ENCODE measurements at regions not wholly inside any gene's neighbourhood (a gene's known extent, or its start where the extent isn't known, plus 50 kb on each side); places are given as distances from the start of the nearest gene placed in this dataset.
"Not testable (repeated sequence)": the region's sequence is repeated elsewhere in the genome, so short reads cannot be mapped to it uniquely, and the experiment has no call there.

- no peak for DNase-seq
Observed at GRCh38 chr19:31083105-31083504, 266.1 kb downstream of the TSHZ3 start.

- DNase-seq, result no peak
Observed at GRCh38 chr19:31075146-31075655, 274.0 kb downstream of the TSHZ3 start.

GRCh38 chr19:31074199-31075125 is 274.8 kb downstream of the TSHZ3 start:
- no peak for DNase-seq

- DNase-seq, result no peak
Observed at GRCh38 chr19:31073485-31074198, 275.6 kb downstream of the TSHZ3 start.

DNA sequence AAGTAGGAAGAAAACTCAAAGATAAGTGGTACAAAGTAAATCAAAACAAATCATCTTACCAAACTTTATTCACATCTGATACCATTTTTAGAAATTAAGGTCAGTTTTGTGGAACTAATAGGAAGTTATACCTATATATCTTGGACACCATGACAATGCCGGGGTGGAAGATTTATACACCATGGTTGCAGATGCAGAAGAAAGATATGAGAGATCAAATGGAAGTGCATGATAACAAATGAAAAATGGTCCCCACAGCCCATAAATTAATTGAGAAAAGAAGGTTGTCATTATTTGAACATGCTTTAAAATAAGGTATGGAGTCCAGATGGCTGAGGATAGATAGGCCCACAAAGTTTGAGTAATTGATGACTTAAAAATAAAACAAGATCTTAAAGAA is 276.8 kb downstream of the TSHZ3 start:
- DNase-seq, result no peak

GRCh38 chr19:31071136-31071855 is 277.9 kb downstream of the TSHZ3 start:
- DNase-seq, result no peak

DNA sequence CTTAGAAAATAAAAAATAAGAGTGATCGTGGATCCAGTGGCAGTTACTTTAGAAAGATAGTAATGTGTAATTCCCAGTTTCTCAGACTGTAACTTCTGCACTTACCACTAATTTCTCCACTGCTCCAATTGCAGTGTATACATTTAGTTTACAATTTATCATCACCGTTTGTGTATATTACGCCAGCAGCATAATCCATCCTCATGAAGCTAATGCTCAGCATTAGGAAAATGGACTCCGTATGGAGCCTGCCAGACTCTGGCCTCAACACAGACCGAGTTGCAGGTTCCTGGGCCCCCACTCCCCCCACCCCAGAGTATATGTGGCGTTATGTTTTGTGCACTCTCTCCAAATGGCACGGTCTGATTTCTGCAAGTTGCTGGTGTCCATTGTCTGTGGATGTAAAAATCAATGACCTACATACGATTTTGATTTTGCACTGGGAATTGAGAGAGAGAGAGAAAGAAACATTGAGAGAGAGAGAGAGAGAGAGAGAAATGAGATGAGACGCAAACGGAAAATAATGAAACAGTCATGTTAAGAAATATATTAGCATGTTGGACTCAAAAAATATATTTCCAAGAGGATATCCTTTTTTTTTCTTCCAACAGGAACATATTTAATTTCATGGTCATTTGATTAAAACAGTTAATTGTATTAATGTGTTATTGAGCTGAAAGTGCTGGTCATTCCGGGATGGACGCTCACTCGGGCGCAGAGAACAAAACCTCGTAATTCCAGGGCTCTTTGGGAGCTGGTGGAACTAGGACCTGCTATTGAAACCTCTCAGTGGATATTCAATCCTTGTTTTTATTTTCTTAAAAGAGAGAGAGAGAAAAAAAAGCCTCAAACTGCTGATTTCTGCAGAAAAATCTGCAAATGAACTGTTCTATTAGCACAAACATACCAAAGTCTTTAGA is 278.8 kb downstream of the TSHZ3 start:
- no peak for DNase-seq

GRCh38 chr19:31068268-31068667 is 281.0 kb downstream of the TSHZ3 start:
- no peak for DNase-seq

DNA sequence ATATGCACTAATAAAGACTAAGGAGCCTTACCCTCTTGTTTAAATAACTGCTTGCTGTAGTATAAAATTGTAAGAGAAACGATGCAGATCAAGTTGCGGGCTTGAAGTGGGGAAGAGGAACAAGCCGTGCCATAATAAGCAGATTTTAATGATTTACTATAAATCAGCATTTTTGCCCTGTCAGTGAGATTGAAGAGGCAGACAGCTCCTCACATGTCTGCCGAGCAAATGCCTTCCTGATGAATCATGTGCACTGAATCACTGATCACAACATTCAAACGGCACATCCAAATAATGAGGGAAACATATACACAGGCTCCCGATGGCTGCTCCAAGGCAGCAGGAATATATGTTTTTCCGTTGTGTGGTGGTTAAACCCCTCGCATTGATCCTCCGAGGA is 282.9 kb downstream of the TSHZ3 start:
- no peak for DNase-seq

- no peak for DNase-seq
Observed at GRCh38 chr19:31064491-31064890, 284.7 kb downstream of the TSHZ3 start.

DNA sequence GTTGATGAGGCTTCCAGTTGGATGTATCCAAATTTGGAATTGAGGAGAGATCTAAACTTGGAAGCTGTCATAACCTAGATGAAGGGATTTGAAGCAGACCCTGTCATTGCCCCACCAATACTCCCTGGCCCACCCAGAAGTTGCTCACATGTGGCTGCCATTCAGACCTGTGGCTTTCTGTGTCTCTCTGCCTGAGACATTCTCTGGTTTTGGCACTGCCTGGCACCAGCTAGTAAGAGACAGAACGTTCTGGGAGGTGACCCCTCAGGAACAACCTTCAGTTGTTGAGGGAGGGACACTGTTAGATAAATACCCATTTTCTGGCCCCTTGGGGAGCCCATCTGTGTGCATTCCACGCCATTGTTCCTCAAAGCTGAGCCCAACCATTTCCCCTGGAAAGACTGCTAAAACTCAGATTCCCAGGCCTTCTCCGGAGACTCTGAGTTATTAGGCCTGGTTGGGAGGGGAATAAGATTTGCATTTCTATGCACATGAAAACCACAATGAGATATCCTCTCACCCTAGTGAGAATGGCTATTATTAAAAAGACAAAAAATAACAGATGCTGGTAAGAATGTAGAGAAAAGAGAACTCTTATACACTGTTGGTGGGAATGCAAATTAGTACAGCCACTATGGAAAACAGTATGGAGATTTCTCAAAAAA is 290.4 kb downstream of the TSHZ3 start:
- DNase-seq, result no peak

DNA sequence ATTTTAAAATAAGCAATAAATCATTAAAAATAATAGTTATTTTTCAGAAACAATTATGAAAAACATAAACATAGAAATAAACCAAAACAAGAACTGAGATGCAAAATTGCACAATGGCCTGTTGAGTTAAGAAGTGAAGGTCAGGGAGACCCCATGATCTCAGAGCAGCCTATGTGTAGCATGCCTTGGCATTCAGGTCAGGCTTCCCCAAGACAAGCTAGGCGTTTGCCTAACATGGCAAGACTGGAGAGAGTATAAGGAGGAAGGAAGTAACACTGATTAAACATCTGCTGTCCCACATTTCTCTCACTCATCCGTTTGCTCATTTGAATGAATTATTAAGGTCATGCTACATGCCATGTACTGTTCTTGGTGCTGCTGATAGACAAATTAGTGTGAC is 291.8 kb downstream of the TSHZ3 start:
- DNase-seq, result no peak

DNA sequence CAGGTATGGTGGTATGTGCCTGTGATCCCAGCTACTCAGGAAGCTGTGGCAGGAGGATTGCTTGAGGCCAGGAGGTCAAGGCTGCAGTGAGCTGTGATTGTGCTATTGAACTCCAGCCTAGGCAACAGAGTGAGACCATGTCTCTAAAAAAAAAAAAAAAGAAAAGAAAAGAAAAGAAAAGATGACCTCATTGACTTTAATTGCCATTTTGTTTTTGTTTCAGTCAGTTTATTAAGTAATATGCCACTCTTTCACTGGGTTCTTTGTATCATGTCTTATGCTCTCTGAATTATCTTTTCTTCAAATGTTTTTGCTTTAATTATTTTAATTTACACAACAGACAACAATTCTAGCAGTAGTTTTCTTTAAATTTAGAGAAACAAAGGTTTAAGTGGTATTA is 293.8 kb downstream of the TSHZ3 start:
- DNase-seq, result no peak

DNA sequence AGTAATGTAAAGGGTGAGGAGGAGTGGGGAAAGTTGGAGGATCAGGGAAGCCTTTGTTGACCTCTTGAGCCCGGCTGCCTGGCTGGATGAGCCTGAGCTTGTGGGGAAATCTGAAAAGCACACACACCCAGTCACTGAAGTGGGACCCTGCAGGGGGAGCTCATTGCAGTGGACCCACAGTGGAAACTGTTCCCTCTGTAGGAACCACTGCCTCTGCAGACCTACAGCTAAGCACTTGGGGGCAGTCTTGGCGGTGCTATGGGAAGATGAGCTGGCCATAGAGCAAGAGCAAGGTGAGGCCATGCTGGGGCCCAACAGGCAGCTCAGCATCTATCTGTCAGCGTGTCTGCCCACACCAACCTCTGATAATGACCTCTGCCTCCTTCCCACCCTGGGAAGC is 294.8 kb downstream of the TSHZ3 start:
- peak; percentile 35 for DNase-seq

DNA sequence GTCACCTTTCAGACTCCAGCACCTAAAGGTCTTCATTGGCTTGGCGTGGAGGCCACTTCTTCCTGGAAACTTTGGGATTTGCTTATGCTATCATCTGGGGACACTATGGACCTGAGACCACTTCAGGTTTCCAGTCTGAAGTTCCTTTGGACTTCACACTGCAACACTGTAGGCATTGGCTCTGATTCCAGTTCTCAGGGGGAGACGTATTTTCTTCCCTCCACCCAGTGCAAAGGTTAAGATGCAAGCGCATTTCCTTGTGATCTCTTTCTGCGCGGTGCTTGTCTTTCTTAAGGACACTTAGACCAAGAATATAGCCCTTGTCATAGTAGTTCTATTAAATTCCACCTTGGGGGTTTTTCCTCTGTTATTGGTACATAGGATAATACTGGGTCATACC is 299.8 kb downstream of the TSHZ3 start:
- no peak for DNase-seq

DNA sequence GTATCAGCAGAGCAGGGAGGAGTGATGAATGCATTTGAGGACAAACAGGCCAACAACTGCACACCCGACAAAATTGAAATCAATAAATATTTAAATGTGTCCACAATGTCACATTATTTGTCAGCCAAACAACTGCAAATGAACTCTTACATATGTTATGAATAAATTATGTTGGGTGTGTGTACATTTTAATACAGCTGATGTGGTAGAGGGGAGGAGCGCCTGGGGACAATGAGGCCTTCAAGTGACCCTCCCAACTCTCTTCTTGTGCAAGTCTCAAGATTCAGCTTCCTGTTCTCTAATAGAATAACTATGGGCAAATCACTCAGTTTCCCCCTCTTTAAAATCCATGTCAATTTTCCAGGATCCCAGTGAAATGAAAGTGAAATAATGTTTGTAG is 303.2 kb downstream of the TSHZ3 start:
- DNase-seq, result no peak

DNA sequence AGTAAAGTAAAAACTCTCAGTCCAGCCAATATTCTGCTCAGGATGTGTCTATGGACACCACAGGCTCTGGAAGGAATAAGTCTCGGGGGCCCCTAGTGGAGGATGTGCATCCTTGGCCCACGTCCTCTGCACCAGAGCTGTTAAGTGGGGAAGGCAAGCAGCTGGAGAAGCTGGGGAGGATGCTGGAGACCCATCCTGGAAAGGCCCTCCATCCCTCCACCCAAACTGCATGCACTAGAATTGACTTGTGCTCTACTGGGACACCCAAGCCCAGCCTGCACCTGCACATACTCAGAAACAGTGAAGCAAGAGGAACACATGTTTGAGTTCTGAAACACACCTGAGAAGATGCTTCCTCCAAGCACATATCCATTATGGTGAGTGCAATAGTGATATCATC is 307.8 kb downstream of the TSHZ3 start:
- no peak for DNase-seq

GRCh38 chr19:31039151-31039550 is 310.1 kb downstream of the TSHZ3 start:
- DNase-seq, result no peak

- DNase-seq, result no peak
Observed at GRCh38 chr19:31037286-31037980, 311.8 kb downstream of the TSHZ3 start.

DNA sequence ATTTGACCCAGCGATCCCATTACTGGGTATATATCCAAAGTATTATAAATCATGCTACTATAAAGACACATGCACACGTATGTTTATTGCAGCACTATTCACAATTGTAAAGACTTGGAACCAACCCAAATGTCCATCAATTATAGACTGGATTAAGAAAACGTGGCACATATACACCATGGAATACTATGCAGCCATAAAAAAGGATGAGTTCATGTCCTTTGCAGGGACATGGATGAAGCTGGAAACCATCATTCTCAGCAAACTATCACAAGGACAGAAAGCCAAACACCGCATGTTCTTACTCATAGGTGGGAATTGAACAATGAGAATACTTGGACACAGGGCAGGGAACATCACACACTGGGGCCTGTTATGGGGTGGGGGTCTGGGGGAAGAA is 317.8 kb downstream of the TSHZ3 start:
- DNase-seq, result not testable (repeated sequence)

DNA sequence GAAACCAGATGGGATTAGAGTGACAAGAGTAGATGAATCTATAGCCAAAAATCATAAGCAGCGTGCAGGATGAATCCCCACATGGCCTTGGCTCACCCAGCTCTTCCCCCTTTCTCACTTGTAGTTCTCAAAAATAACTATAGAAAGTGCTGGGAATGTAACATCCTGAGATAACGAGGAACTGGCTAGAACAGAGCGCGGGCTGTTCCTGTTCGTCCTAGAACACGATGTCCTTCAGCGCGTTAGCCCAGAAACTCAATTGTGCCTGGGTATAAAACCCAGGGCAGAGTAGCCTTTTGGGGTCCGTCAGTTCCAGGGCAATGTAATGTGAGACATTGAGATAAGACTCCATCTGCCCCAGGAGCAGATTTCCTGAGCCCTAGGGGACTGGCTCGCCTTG is 326.2 kb downstream of the TSHZ3 start:
- no peak for DNase-seq

Data from CD4-positive, alpha-beta T cell treated with Interleukin-6 for 4 hours (primary cell).